ENCODE measurements at regions not wholly inside any gene's neighbourhood (a gene's known extent, or its start where the extent isn't known, plus 50 kb on each side); places are given as distances from the start of the nearest gene placed in this dataset.

- DNase-seq (ENCODE audit: low read depth in 4 of 4, low spot score in 1 of 4) = no peak
These were observed 255.7 kb downstream of the RBFOX3 start for GRCh38 chr17:79355165-79355564.

GRCh38 chr17:79354173-79354820, 256.6 kb downstream of the RBFOX3 start:
- no peak for DNase-seq (ENCODE audit: low read depth in 4 of 4, low spot score in 1 of 4)

- no peak for DNase-seq (ENCODE audit: low read depth in 4 of 4, low spot score in 1 of 4)
These were observed 257.3 kb downstream of the RBFOX3 start for GRCh38 chr17:79353548-79353947.

- no peak for DNase-seq (ENCODE audit: low read depth in 4 of 4, low spot score in 1 of 4)
These were observed 257.8 kb downstream of the RBFOX3 start for GRCh38 chr17:79353016-79353415.

- DNase-seq (ENCODE audit: low read depth in 4 of 4, low spot score in 1 of 4) = no peak
These were observed 260.3 kb downstream of the RBFOX3 start for GRCh38 chr17:79350533-79350932.

- no peak for DNase-seq (ENCODE audit: low read depth in 4 of 4, low spot score in 1 of 4)
These were observed 261.1 kb downstream of the RBFOX3 start for GRCh38 chr17:79349506-79350400.

GRCh38 chr17:79342376-79342775, 267.8 kb downstream of the ENGASE start:
- DNase-seq (ENCODE audit: low read depth in 4 of 4, low spot score in 1 of 4) = no peak

- DNase-seq (ENCODE audit: low read depth in 4 of 4, low spot score in 1 of 4) = no peak
These were observed 267.2 kb downstream of the ENGASE start for GRCh38 chr17:79341816-79342215.

- no peak for DNase-seq (ENCODE audit: low read depth in 4 of 4, low spot score in 1 of 4)
These were observed 266.7 kb downstream of the ENGASE start for GRCh38 chr17:79341222-79341780.

GRCh38 chr17:79340333-79341221, 266.0 kb downstream of the ENGASE start:
- no peak for DNase-seq (ENCODE audit: low read depth in 4 of 4, low spot score in 1 of 4)

GRCh38 chr17:79339321-79339720, 264.7 kb downstream of the ENGASE start:
- DNase-seq (ENCODE audit: low read depth in 4 of 4, low spot score in 1 of 4) = no peak

GRCh38 chr17:79338604-79339003, 264.0 kb downstream of the ENGASE start:
- no peak for DNase-seq (ENCODE audit: low read depth in 4 of 4, low spot score in 1 of 4)

- DNase-seq (ENCODE audit: low read depth in 4 of 4, low spot score in 1 of 4) = no peak
These were observed 263.5 kb downstream of the ENGASE start for GRCh38 chr17:79338152-79338551.

GRCh38 chr17:79337053-79337452, 262.4 kb downstream of the ENGASE start:
- no peak for DNase-seq (ENCODE audit: low read depth in 4 of 4, low spot score in 1 of 4)

GRCh38 chr17:79335456-79335855, 260.8 kb downstream of the ENGASE start:
- DNase-seq (ENCODE audit: low read depth in 4 of 4, low spot score in 1 of 4) = no peak

- no peak for DNase-seq (ENCODE audit: low read depth in 4 of 4, low spot score in 1 of 4)
These were observed 257.5 kb downstream of the ENGASE start for GRCh38 chr17:79332011-79332554.

- DNase-seq (ENCODE audit: low read depth in 4 of 4, low spot score in 1 of 4) = no peak
These were observed 256.9 kb downstream of the ENGASE start for GRCh38 chr17:79331492-79331891.

- DNase-seq (ENCODE audit: low read depth in 4 of 4, low spot score in 1 of 4) = no peak
These were observed 256.1 kb downstream of the ENGASE start for GRCh38 chr17:79330696-79331095.

GRCh38 chr17:79330229-79330628, 255.6 kb downstream of the ENGASE start:
- DNase-seq (ENCODE audit: low read depth in 4 of 4, low spot score in 1 of 4) = no peak

GRCh38 chr17:79326814-79327213, 252.2 kb downstream of the ENGASE start:
- DNase-seq (ENCODE audit: low read depth in 4 of 4, low spot score in 1 of 4) = no peak
